Pancreas (tissue), 10 donors: ENCODE measurements at regions not wholly inside any gene's neighbourhood (a gene's known extent, or its start where the extent isn't known, plus 50 kb on each side); places are given as distances from the start of the nearest gene placed in this dataset.
A peak's percentile ranks its signal among the peaks of the same experiment; 100 is the strongest.

Experiments used
- ATAC-seq, 4 donors: fragments of 200-7000 bp; cut with Tn5 transposase; one replicate each; pipeline versions ENCODE4 v1.8.0 to v1.9.1; 2020; ENCODE audit warnings: mild to moderate bottlenecking in 4 of 4, moderate library complexity in 4 of 4
- DNase-seq, 6 donors: peaks; one replicate each; pipeline ENCODE4 v3.0.0-alpha.2; 2020
- FAIRE-seq: peaks from 2 replicates; lab custom pipeline; 2012; peaks lifted over from hg19 to GRCh38; lab: Jason Lieb, UNC
- H3K27ac ChIP-seq, 4 donors: fragments of 200-600 bp; sonication (generic); 1 replicate in 3 of 4; 2 replicates in 1 of 4; pipeline versions ENCODE4 v1.5.0 to v1.8.0; 2020
- H3K27me3 ChIP-seq, 4 donors: fragments of 200-600 bp; one replicate each; pipeline ENCODE4 v1.8.0; 2021
- H3K36me3 ChIP-seq, 3 donors: fragments of 200-600 bp; sonication (generic) in 1 of 3; one replicate each; pipeline versions ENCODE4 v1.5.0 to v1.8.0; 2020 to 2021
- H3K4me1 ChIP-seq, 3 donors: fragments of 200-600 bp; one replicate each; pipeline ENCODE4 v1.8.0; 2021
- H3K4me3 ChIP-seq, 4 donors: fragments of 200-600 bp; sonication (generic) in 2 of 4; one replicate each; pipeline versions ENCODE4 v1.5.0 to v1.8.0; 2020 to 2021
- H3K9me3 ChIP-seq, 4 donors: fragments of 200-600 bp; one replicate each; pipeline ENCODE4 v1.8.0; 2021
- CTCF ChIP-seq, 4 donors: fragments of 200-600 bp; sonication (generic) in 3 of 4; IDR thresholded peaks; one replicate each; pipeline versions ENCODE4 v1.5.0 to v1.8.0; 2021; ENCODE audit warnings: antibody characterized with exemption in 4 of 4
- WGBS, 2 donors: extraction: QIAGEN DNeasy Blood & Tissue Kit; methylation state at CpG; one replicate each; pipeline ENCODE4 v1.1.7; 2013; 5-methylcytosine and 5-hydroxymethylcytosine counted together
- intact Hi-C, 3 donors: fragments of 100-400 bp; cut with DNase I; formaldehyde crosslinking; loops; one replicate each; pipeline versions ENCODE4 v1.11.1 to v1.14.2; 2022
- donor health status: healthy with polysubstance abuse.
- donor health status: DM: no; HTN: no; CAD: no; lungs with moderate emphysema.
- donor health status: DM: no; HTN: no; CAD: no.
- donor health status: control.
- donor health status: control.
- donor health status: Bipolar disorder and iron deficiency.
- donor health status: DM: yes; HTN: yes; CAD: no.
- donor health status: DM: no; HTN: no; CAD: no.
- donor health status: DM: no; HTN: no; CAD: no.
- donor health status: DM: yes; HTN: yes; CAD: no.

GRCh38 chr10:60618861-60619260 lies 159.4 kb upstream of the CDK1 start:
- H3K27ac ChIP-seq: no peak overlapping the region
- intact Hi-C loops: no loop called here
- H3K4me1 ChIP-seq: no peaks in the 10 kb centered on the region
- H3K9me3 ChIP-seq: no peaks in the 10 kb centered on the region
- no peak for ATAC-seq
- H3K36me3 ChIP-seq: no peaks in the 10 kb centered on the region
- no peak for TF ChIP-seq CTCF (IDR thresholded peaks at IDR 0.05)
- DNase-seq: no peak
- FAIRE-seq: no peak
- H3K27me3 ChIP-seq: no peaks in the 10 kb centered on the region
- 87 to 97% methylated on average over 1 of the region's 1 CpG for WGBS, 2 donors
- no peak overlapping the region for H3K4me3 ChIP-seq

- no peaks in the 10 kb centered on the region for H3K9me3 ChIP-seq
- 92 to 97% methylated on average over 1 of the region's 1 CpG for WGBS, 2 donors
- no peaks in the 10 kb centered on the region for H3K4me1 ChIP-seq
- no peak for TF ChIP-seq CTCF (IDR thresholded peaks at IDR 0.05)
- H3K4me3 ChIP-seq: no peak overlapping the region
- H3K27ac ChIP-seq: no peak overlapping the region
- FAIRE-seq: no peak
- ATAC-seq: no peak
- H3K36me3 ChIP-seq: no peaks in the 10 kb centered on the region
- H3K27me3 ChIP-seq: no peaks in the 10 kb centered on the region
- DNase-seq: no peak
- intact Hi-C loops: no loop called here
Measured at GRCh38 chr10:60615541-60615940, 162.7 kb upstream of the CDK1 start.

- no peak for TF ChIP-seq CTCF (IDR thresholded peaks at IDR 0.05)
- intact Hi-C loops: no loop called here
Measured at GRCh38 chr10:60614363-60614762, 163.9 kb upstream of the CDK1 start.

GRCh38 chr10:60613434-60613833 lies 164.8 kb upstream of the CDK1 start:
- H3K4me3 ChIP-seq: no peak overlapping the region
- no peak overlapping the region for H3K27ac ChIP-seq
- DNase-seq (no peak), FAIRE-seq (no peak), ATAC-seq (no peak)
- 95 to 96% methylated on average over 2 of the region's 2 CpGs for WGBS, 2 donors
- intact Hi-C loops: no loop called here
- H3K36me3 ChIP-seq: no peaks in the 10 kb centered on the region
- TF ChIP-seq CTCF (IDR thresholded peaks at IDR 0.05): no peak
- H3K9me3 ChIP-seq: no peaks in the 10 kb centered on the region
- no peaks in the 10 kb centered on the region for H3K27me3 ChIP-seq
- no peaks in the 10 kb centered on the region for H3K4me1 ChIP-seq

More at GRCh38 chr10:60614363-60614762, 163.9 kb upstream of the CDK1 start:
- WGBS, 2 donors: 67 to 73% methylated on average over 2 of the region's 2 CpGs
- no peaks in the 10 kb centered on the region for H3K27me3 ChIP-seq
- ATAC-seq (no peak), DNase-seq (no peak), FAIRE-seq (no peak)
- no peaks in the 10 kb centered on the region for H3K4me1 ChIP-seq
- no peaks in the 10 kb centered on the region for H3K36me3 ChIP-seq
- H3K9me3 ChIP-seq: no peaks in the 10 kb centered on the region
- H3K27ac ChIP-seq: no peak overlapping the region
- H3K4me3 ChIP-seq: no peak overlapping the region

- H3K27me3 ChIP-seq: no peaks in the 10 kb centered on the region
- FAIRE-seq: no peak
- no peak for TF ChIP-seq CTCF (IDR thresholded peaks at IDR 0.05)
- no peaks in the 10 kb centered on the region for H3K36me3 ChIP-seq
- no peaks in the 10 kb centered on the region for H3K9me3 ChIP-seq
- no peaks in the 10 kb centered on the region for H3K4me1 ChIP-seq
- no peak overlapping the region for H3K4me3 ChIP-seq
- ATAC-seq: peak in 1 of 4 donors; percentile 46
- WGBS, 2 donors: 81 to 90% methylated on average over 5 of the region's 5 CpGs
- DNase-seq: no peak
- no peak overlapping the region for H3K27ac ChIP-seq
- intact Hi-C loops: no loop called here
Measured at GRCh38 chr10:60611291-60611747, 167.0 kb upstream of the CDK1 start.
